ENCODE measurements at regions not wholly inside any gene's neighbourhood (a gene's known extent, or its start where the extent isn't known, plus 50 kb on each side); places are given as distances from the start of the nearest gene placed in this dataset.

- Histone ChIP-seq H3K4me3 (ENCODE audit: low read depth in 1 of 2, low read length in 2 of 2) (no peak overlapping the region), H3K9me3 (ENCODE audit: control insufficient read depth in 1 of 2, low read length in 2 of 2) (no peaks in the 10 kb centered on the region), H3K27ac (ENCODE audit: low read length) (no peak overlapping the region), H3K36me3 (ENCODE audit: control insufficient read depth in 1 of 2, insufficient read depth in 2 of 2, low read length in 2 of 2) (no peaks in the 10 kb centered on the region), H3K4me1 (ENCODE audit: control insufficient read depth in 1 of 2, insufficient read depth in 2 of 2, low read length in 2 of 2) (no peaks in the 10 kb centered on the region), H3K27me3 (ENCODE audit: low read depth, low read length) (no peaks in the 10 kb centered on the region)
Measured at GRCh38 chr13:50366488-50367174, 351.4 kb downstream of the KCNRG start.

- Histone ChIP-seq H3K4me1 (ENCODE audit: control insufficient read depth in 1 of 2, insufficient read depth in 2 of 2, low read length in 2 of 2) (no peaks in the 10 kb centered on the region), H3K4me3 (ENCODE audit: low read depth in 1 of 2, low read length in 2 of 2) (no peak overlapping the region), H3K9me3 (ENCODE audit: control insufficient read depth in 1 of 2, low read length in 2 of 2) (no peaks in the 10 kb centered on the region), H3K27me3 (ENCODE audit: low read depth, low read length) (no peaks in the 10 kb centered on the region), H3K36me3 (ENCODE audit: control insufficient read depth in 1 of 2, insufficient read depth in 2 of 2, low read length in 2 of 2) (no peaks in the 10 kb centered on the region), H3K27ac (ENCODE audit: low read length) (no peak overlapping the region)
Measured at GRCh38 chr13:50369646-50370045, 354.4 kb downstream of the KCNRG start.

- Histone ChIP-seq H3K27ac (ENCODE audit: low read length) (no peak overlapping the region), H3K4me3 (ENCODE audit: low read depth in 1 of 2, low read length in 2 of 2) (no peak overlapping the region), H3K36me3 (ENCODE audit: control insufficient read depth in 1 of 2, insufficient read depth in 2 of 2, low read length in 2 of 2) (no peaks in the 10 kb centered on the region), H3K27me3 (ENCODE audit: low read depth, low read length) (no peaks in the 10 kb centered on the region), H3K9me3 (ENCODE audit: control insufficient read depth in 1 of 2, low read length in 2 of 2) (no peaks in the 10 kb centered on the region), H3K4me1 (ENCODE audit: control insufficient read depth in 1 of 2, insufficient read depth in 2 of 2, low read length in 2 of 2) (no peaks in the 10 kb centered on the region)
Measured at GRCh38 chr13:50370303-50370950, 355.2 kb downstream of the KCNRG start.

- Histone ChIP-seq H3K27me3 (ENCODE audit: low read depth, low read length) (no peaks in the 10 kb centered on the region), H3K27ac (ENCODE audit: low read length) (no peak overlapping the region), H3K4me3 (ENCODE audit: low read depth in 1 of 2, low read length in 2 of 2) (no peak overlapping the region), H3K4me1 (ENCODE audit: control insufficient read depth in 1 of 2, insufficient read depth in 2 of 2, low read length in 2 of 2) (no peaks in the 10 kb centered on the region), H3K9me3 (ENCODE audit: control insufficient read depth in 1 of 2, low read length in 2 of 2) (no peaks in the 10 kb centered on the region), H3K36me3 (ENCODE audit: control insufficient read depth in 1 of 2, insufficient read depth in 2 of 2, low read length in 2 of 2) (no peaks in the 10 kb centered on the region)
Measured at GRCh38 chr13:50374517-50374916, 359.3 kb downstream of the KCNRG start.

GRCh38 chr13:50375792-50376191, 360.5 kb downstream of the KCNRG start:
- H3K27ac ChIP-seq (ENCODE audit: low read length), result no peak overlapping the region
- H3K36me3 ChIP-seq (ENCODE audit: control insufficient read depth in 1 of 2, insufficient read depth in 2 of 2, low read length in 2 of 2), result no peaks in the 10 kb centered on the region
- no peaks in the 10 kb centered on the region for H3K4me1 ChIP-seq (ENCODE audit: control insufficient read depth in 1 of 2, insufficient read depth in 2 of 2, low read length in 2 of 2)
- H3K9me3 ChIP-seq (ENCODE audit: control insufficient read depth in 1 of 2, low read length in 2 of 2), result peaks cover under 1 to 1% of the 10 kb centered on the region in 2 donors
- no peak overlapping the region for H3K4me3 ChIP-seq (ENCODE audit: low read depth in 1 of 2, low read length in 2 of 2)
- H3K27me3 ChIP-seq (ENCODE audit: low read depth, low read length), result no peaks in the 10 kb centered on the region

GRCh38 chr13:50376895-50377575, 361.8 kb downstream of the KCNRG start:
- Histone ChIP-seq H3K36me3 (ENCODE audit: control insufficient read depth in 1 of 2, insufficient read depth in 2 of 2, low read length in 2 of 2) (no peaks in the 10 kb centered on the region), H3K27ac (ENCODE audit: low read length) (no peak overlapping the region), H3K4me3 (ENCODE audit: low read depth in 1 of 2, low read length in 2 of 2) (no peak overlapping the region), H3K27me3 (ENCODE audit: low read depth, low read length) (no peaks in the 10 kb centered on the region), H3K9me3 (ENCODE audit: control insufficient read depth in 1 of 2, low read length in 2 of 2) (peaks cover 3 to 4% of the 10 kb centered on the region in 2 donors), H3K4me1 (ENCODE audit: control insufficient read depth in 1 of 2, insufficient read depth in 2 of 2, low read length in 2 of 2) (no peaks in the 10 kb centered on the region)

GRCh38 chr13:50377726-50378270, 362.6 kb downstream of the KCNRG start:
- Histone ChIP-seq H3K36me3 (ENCODE audit: control insufficient read depth in 1 of 2, insufficient read depth in 2 of 2, low read length in 2 of 2) (no peaks in the 10 kb centered on the region), H3K4me1 (ENCODE audit: control insufficient read depth in 1 of 2, insufficient read depth in 2 of 2, low read length in 2 of 2) (no peaks in the 10 kb centered on the region), H3K9me3 (ENCODE audit: control insufficient read depth in 1 of 2, low read length in 2 of 2) (peaks cover 3 to 4% of the 10 kb centered on the region in 2 donors)

GRCh38 chr13:50378509-50379044, 363.3 kb downstream of the KCNRG start:
- Histone ChIP-seq H3K9me3 (ENCODE audit: control insufficient read depth in 1 of 2, low read length in 2 of 2) (peaks cover 3 to 4% of the 10 kb centered on the region in 2 donors), H3K4me3 (ENCODE audit: low read depth in 1 of 2, low read length in 2 of 2) (no peak overlapping the region), H3K36me3 (ENCODE audit: control insufficient read depth in 1 of 2, insufficient read depth in 2 of 2, low read length in 2 of 2) (no peaks in the 10 kb centered on the region), H3K27ac (ENCODE audit: low read length) (no peak overlapping the region), H3K27me3 (ENCODE audit: low read depth, low read length) (no peaks in the 10 kb centered on the region), H3K4me1 (ENCODE audit: control insufficient read depth in 1 of 2, insufficient read depth in 2 of 2, low read length in 2 of 2) (no peaks in the 10 kb centered on the region)

More at GRCh38 chr13:50377726-50378270, 362.6 kb downstream of the KCNRG start:
- no peak overlapping the region for H3K27ac ChIP-seq (ENCODE audit: low read length)
- no peaks in the 10 kb centered on the region for H3K27me3 ChIP-seq (ENCODE audit: low read depth, low read length)
- no peak overlapping the region for H3K4me3 ChIP-seq (ENCODE audit: low read depth in 1 of 2, low read length in 2 of 2)

- Histone ChIP-seq H3K27me3 (ENCODE audit: low read depth, low read length) (no peaks in the 10 kb centered on the region), H3K9me3 (ENCODE audit: control insufficient read depth in 1 of 2, low read length in 2 of 2) (peaks cover 3 to 4% of the 10 kb centered on the region in 2 donors), H3K4me3 (ENCODE audit: low read depth in 1 of 2, low read length in 2 of 2) (no peak overlapping the region), H3K36me3 (ENCODE audit: control insufficient read depth in 1 of 2, insufficient read depth in 2 of 2, low read length in 2 of 2) (no peaks in the 10 kb centered on the region), H3K4me1 (ENCODE audit: control insufficient read depth in 1 of 2, insufficient read depth in 2 of 2, low read length in 2 of 2) (no peaks in the 10 kb centered on the region), H3K27ac (ENCODE audit: low read length) (no peak overlapping the region)
Measured at GRCh38 chr13:50379584-50379983, 364.3 kb downstream of the KCNRG start.

- H3K36me3 ChIP-seq (ENCODE audit: control insufficient read depth in 1 of 2, insufficient read depth in 2 of 2, low read length in 2 of 2), result no peaks in the 10 kb centered on the region
- no peak overlapping the region for H3K27ac ChIP-seq (ENCODE audit: low read length)
- no peaks in the 10 kb centered on the region for H3K4me1 ChIP-seq (ENCODE audit: control insufficient read depth in 1 of 2, insufficient read depth in 2 of 2, low read length in 2 of 2)
- H3K4me3 ChIP-seq (ENCODE audit: low read depth in 1 of 2, low read length in 2 of 2), result no peak overlapping the region
- peaks cover 3 to 4% of the 10 kb centered on the region in 2 donors for H3K9me3 ChIP-seq (ENCODE audit: control insufficient read depth in 1 of 2, low read length in 2 of 2)
- no peaks in the 10 kb centered on the region for H3K27me3 ChIP-seq (ENCODE audit: low read depth, low read length)
Measured at GRCh38 chr13:50380905-50381304, 365.7 kb downstream of the KCNRG start.

- Histone ChIP-seq H3K36me3 (ENCODE audit: control insufficient read depth in 1 of 2, insufficient read depth in 2 of 2, low read length in 2 of 2) (no peaks in the 10 kb centered on the region), H3K27me3 (ENCODE audit: low read depth, low read length) (no peaks in the 10 kb centered on the region), H3K27ac (ENCODE audit: low read length) (no peak overlapping the region), H3K4me1 (ENCODE audit: control insufficient read depth in 1 of 2, insufficient read depth in 2 of 2, low read length in 2 of 2) (peaks cover 0 to 3% of the 10 kb centered on the region in 2 donors), H3K4me3 (ENCODE audit: low read depth in 1 of 2, low read length in 2 of 2) (no peak overlapping the region), H3K9me3 (ENCODE audit: control insufficient read depth in 1 of 2, low read length in 2 of 2) (peaks cover 3 to 4% of the 10 kb centered on the region in 2 donors)
Measured at GRCh38 chr13:50382511-50382910, 367.3 kb downstream of the KCNRG start.

All from muscle layer of duodenum (tissue), 2 donors.